ENCODE measurements at regions not wholly inside any gene's neighbourhood (a gene's known extent, or its start where the extent isn't known, plus 50 kb on each side); places are given as distances from the start of the nearest gene placed in this dataset.

DNA sequence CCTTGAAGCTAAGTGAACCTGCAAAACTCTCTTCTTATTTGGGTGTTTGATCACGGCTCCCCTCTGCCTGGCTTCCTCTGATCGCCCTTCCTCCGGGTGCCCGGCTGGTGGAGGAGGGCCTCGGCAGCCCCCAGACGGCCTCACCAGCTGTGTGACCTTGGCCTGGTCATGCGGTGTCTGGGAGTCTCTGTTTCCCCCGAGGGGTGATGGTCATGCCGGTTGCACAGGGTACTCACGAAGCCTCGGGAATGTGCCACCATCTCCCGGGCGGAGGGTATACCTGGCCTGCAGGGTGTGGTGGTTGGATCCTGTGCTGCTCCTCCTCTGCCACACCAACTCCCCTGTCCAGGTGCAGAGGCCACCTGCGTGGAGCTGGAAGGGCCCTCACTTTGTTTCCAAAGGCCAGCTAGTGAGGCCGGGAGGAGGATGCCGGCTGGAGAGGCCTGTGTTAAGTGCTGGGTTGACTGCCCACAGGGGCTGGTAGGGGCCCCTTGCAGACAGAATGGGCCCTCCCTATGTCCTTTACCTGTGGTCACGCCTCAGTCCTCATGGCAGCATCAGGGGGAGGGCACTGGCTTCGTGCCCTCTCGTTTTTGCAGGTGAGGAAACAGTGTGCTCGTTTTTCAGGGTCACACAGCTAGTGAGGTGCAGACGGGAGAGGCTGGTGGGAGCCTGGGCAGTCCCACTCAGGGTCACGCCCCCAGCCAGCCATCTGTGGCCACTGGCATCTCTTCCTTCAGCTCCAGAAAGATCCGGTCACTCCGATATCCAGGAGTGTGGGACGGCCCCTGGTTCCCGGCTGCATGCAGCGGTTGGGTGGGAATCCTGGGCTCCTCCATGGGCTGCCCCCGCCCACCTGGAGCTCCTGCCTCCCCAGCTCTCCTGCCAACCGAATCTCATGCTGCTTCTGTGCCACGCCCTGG, 148.5 kb upstream of the GSE1 start:
- no peak overlapping the region for H2AFZ ChIP-seq (ENCODE audit: low read depth, low read length)
- no peaks in the 10 kb centered on the region for H4K20me1 ChIP-seq (ENCODE audit: insufficient read depth, low read length)
- H3K9ac ChIP-seq (ENCODE audit: low read length): no peak overlapping the region
- no peaks in the 10 kb centered on the region for H3K79me2 ChIP-seq (ENCODE audit: low read length)
- H3K4me2 ChIP-seq (ENCODE audit: low read length): no peak overlapping the region
- H3K4me1 ChIP-seq (ENCODE audit: low read length): no peaks in the 10 kb centered on the region
- H3K27ac ChIP-seq (ENCODE audit: low read length): no peak overlapping the region
- H3K4me3 ChIP-seq (ENCODE audit: low read length): no peak overlapping the region
- H3K36me3 ChIP-seq (replicated peaks; ENCODE audit: low read depth, low read length): no peaks in the 10 kb centered on the region
- no peaks in the 10 kb centered on the region for H3K9me3 ChIP-seq (ENCODE audit: insufficient read depth, low read length)
- TF ChIP-seq, protein P1, sequence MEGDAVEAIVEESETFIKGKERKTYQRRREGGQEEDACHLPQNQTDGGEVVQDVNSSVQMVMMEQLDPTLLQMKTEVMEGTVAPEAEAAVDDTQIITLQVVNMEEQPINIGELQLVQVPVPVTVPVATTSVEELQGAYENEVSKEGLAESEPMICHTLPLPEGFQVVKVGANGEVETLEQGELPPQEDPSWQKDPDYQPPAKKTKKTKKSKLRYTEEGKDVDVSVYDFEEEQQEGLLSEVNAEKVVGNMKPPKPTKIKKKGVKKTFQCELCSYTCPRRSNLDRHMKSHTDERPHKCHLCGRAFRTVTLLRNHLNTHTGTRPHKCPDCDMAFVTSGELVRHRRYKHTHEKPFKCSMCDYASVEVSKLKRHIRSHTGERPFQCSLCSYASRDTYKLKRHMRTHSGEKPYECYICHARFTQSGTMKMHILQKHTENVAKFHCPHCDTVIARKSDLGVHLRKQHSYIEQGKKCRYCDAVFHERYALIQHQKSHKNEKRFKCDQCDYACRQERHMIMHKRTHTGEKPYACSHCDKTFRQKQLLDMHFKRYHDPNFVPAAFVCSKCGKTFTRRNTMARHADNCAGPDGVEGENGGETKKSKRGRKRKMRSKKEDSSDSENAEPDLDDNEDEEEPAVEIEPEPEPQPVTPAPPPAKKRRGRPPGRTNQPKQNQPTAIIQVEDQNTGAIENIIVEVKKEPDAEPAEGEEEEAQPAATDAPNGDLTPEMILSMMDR (IDR thresholded peaks at IDR 0.05; ENCODE audit: low read depth, low read length): no peak
- no peak for TF ChIP-seq EZH2phosphoT487 (IDR thresholded peaks at IDR 0.05; ENCODE audit: low read depth)
- H3K27me3 ChIP-seq (ENCODE audit: low read depth, low read length): peaks cover 27% of the 10 kb centered on the region

DNA sequence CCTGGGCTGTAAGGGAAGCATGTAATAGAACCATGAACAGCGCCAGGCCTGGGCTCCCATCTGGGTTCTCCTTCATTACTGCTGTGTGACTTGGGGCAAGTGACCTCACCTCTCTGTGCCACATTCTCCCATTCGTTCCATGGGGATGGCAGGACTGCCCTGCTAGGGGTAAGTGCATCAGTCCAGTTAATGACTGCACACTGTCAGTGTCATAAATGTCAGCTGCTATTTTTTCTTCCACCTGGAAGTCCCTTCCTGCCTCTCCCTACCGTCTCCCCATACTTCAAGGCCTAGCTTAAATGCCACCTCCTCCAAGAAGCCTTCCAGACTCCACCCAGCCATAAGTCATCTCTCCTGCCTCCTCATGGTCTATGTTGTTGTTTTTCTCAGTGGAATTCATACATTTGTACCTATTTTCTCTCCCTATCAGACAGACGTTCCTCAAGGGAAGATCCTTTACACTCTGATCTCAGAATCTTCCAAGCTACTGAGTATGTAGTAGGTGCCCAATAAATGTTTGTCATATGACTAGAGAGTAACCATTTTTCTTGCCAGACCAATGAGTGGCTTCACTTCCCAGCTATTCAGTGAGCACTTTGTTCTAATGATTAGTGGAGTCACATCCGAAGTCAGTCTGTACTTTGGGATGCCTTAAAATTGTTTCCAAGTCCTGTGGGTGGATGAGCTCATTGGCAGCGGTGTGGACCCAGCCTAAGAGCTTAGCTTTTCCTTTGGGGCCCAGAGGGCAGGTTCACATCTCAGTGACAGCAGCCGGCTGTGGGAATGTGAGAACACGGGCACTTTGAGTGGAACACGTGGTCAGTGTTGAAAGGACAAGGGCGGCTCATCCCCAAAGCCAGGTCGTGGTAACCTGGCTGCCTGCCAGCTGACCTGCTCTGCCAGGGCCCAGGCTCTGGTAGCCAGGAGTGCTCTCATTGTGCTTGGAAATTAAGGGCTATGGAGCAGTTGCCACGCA, 147.5 kb upstream of the GSE1 start:
- Histone ChIP-seq H2AFZ (ENCODE audit: low read depth, low read length) (no peak overlapping the region), H3K4me3 (ENCODE audit: low read length) (no peak overlapping the region), H3K27ac (ENCODE audit: low read length) (no peak overlapping the region), H4K20me1 (ENCODE audit: insufficient read depth, low read length) (no peaks in the 10 kb centered on the region), H3K36me3 (replicated peaks; ENCODE audit: low read depth, low read length) (no peaks in the 10 kb centered on the region), H3K4me1 (ENCODE audit: low read length) (no peaks in the 10 kb centered on the region), H3K9me3 (ENCODE audit: insufficient read depth, low read length) (no peaks in the 10 kb centered on the region), H3K9ac (ENCODE audit: low read length) (no peak overlapping the region), H3K79me2 (ENCODE audit: low read length) (no peaks in the 10 kb centered on the region), H3K27me3 (ENCODE audit: low read depth, low read length) (peaks cover 30% of the 10 kb centered on the region), H3K4me2 (ENCODE audit: low read length) (no peak overlapping the region)
- no peak for TF ChIP-seq EZH2phosphoT487 (IDR thresholded peaks at IDR 0.05; ENCODE audit: low read depth)
- TF ChIP-seq, protein P1 (IDR thresholded peaks at IDR 0.05; ENCODE audit: low read depth, low read length): no peak

DNA sequence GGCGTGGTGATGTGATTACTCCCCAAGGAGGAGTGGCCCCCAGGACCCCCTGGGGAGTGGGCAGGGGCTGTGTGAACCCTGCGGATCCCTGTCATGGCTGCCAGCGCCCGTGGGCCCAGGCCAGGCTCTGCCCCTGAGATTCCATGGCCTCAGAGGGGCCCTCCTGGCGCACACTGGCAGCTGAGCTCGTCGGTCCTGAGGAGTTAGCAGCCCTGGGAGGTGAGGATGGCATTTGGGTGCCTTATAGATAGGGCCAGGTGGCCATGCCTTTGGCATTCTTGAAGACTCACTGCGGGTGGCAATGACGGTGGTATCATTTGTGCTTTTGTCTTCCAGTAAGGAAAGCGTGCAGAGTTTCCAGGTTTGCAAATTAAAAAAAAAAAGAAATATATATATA, 146.8 kb upstream of the GSE1 start:
- H3K79me2 ChIP-seq (ENCODE audit: low read length): no peaks in the 10 kb centered on the region
- no peaks in the 10 kb centered on the region for H3K4me1 ChIP-seq (ENCODE audit: low read length)
- H3K27me3 ChIP-seq (ENCODE audit: low read depth, low read length): peaks cover 32% of the 10 kb centered on the region
- H2AFZ ChIP-seq (ENCODE audit: low read depth, low read length): no peak overlapping the region
- H3K4me3 ChIP-seq (ENCODE audit: low read length): no peak overlapping the region
- no peak overlapping the region for H3K4me2 ChIP-seq (ENCODE audit: low read length)
- no peaks in the 10 kb centered on the region for H3K36me3 ChIP-seq (replicated peaks; ENCODE audit: low read depth, low read length)
- no peak overlapping the region for H3K27ac ChIP-seq (ENCODE audit: low read length)
- H3K9me3 ChIP-seq (ENCODE audit: insufficient read depth, low read length): no peaks in the 10 kb centered on the region
- no peaks in the 10 kb centered on the region for H4K20me1 ChIP-seq (ENCODE audit: insufficient read depth, low read length)
- H3K9ac ChIP-seq (ENCODE audit: low read length): no peak overlapping the region
- TF ChIP-seq, protein P1 (IDR thresholded peaks at IDR 0.05; ENCODE audit: low read depth, low read length): no peak
- TF ChIP-seq EZH2phosphoT487 (IDR thresholded peaks at IDR 0.05; ENCODE audit: low read depth): no peak

DNA sequence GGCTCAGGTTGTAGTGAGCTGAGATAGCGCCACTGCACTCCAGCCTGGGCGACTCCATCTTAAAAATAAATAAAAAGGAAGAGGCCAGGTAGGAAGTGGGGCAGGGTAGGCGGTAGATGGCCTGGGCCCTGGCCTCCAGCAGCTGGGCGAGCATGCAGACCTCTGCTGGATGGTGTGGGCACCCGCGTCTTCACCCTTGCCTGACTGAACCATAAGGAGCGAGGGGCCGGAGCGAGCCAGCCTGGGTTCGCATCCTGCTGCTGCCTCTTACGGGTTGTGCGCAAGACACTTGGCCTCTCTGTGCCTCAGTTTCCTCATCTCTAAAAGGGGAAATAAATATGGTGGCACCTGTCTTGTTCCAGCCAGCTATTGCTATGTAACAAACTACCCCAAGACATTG, 146.1 kb upstream of the GSE1 start:
- no peak overlapping the region for H3K4me3 ChIP-seq (ENCODE audit: low read length)
- no peak overlapping the region for H3K9ac ChIP-seq (ENCODE audit: low read length)
- H3K27me3 ChIP-seq (ENCODE audit: low read depth, low read length): peaks cover 28% of the 10 kb centered on the region
- H2AFZ ChIP-seq (ENCODE audit: low read depth, low read length): no peak overlapping the region
- H4K20me1 ChIP-seq (ENCODE audit: insufficient read depth, low read length): no peaks in the 10 kb centered on the region
- no peaks in the 10 kb centered on the region for H3K4me1 ChIP-seq (ENCODE audit: low read length)
- H3K27ac ChIP-seq (ENCODE audit: low read length): no peak overlapping the region
- H3K4me2 ChIP-seq (ENCODE audit: low read length): no peak overlapping the region
- H3K36me3 ChIP-seq (replicated peaks; ENCODE audit: low read depth, low read length): no peaks in the 10 kb centered on the region
- TF ChIP-seq EZH2phosphoT487 (IDR thresholded peaks at IDR 0.05; ENCODE audit: low read depth): no peak
- H3K9me3 ChIP-seq (ENCODE audit: insufficient read depth, low read length): no peaks in the 10 kb centered on the region
- no peaks in the 10 kb centered on the region for H3K79me2 ChIP-seq (ENCODE audit: low read length)
